ENCODE measurements at regions not wholly inside any gene's neighbourhood (a gene's known extent, or its start where the extent isn't known, plus 50 kb on each side); places are given as distances from the start of the nearest gene placed in this dataset.
A peak's percentile ranks its signal among the peaks of the same experiment; 100 is the strongest.

DNA sequence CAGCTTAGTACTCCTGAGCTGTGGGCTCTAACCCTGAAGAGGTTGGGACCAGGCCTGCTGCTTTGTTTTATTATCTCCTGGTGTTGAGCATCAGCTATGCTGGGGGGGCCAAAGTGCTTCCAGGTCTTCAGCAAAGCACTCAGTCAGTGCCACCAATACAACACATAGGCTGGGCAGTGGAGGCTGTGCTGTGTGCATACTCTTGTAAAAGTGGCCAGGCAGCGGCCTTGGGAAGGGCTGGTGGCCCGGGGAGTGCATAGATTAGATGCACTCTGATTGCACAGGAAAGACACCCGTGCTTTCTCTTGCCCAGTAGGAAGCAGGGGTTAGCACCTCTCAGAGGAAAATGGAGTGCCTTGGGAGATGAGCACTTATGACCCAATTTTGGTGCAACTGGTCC lies 534.0 kb downstream of the ARAP2 start:
- DNase-seq (ENCODE audit: missing footprints) (peak; percentile 73), ATAC-seq (no peak)
- intact Hi-C loops (cut with DNase I), result no loop called here

- ATAC-seq (no peak), DNase-seq (ENCODE audit: missing footprints) (no peak)
- intact Hi-C loops (cut with DNase I), result no loop called here
Observed at GRCh38 chr4:35711127-35711526, 533.2 kb downstream of the ARAP2 start.

DNA sequence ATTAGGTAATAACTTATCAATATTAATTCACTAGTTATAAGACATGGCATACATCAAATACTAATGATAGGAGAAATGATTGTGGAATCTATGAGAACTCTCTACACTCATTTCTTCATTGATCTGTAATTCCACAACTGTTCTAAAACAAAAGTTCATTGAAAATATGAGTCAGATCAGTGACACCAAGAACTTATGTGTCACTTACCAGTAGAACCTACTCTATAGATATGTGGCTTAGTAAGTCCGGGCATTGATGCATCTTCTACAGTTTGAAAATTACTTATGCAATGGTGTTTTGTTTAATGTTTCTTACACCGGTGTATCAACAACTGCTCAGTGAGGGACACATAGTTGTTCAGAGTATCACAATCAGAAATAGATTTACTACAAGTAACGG lies 520.3 kb downstream of the ARAP2 start:
- intact Hi-C loops (cut with DNase I), result no loop called here
- DNase-seq (ENCODE audit: missing footprints) (no peak), ATAC-seq (no peak)

DNA sequence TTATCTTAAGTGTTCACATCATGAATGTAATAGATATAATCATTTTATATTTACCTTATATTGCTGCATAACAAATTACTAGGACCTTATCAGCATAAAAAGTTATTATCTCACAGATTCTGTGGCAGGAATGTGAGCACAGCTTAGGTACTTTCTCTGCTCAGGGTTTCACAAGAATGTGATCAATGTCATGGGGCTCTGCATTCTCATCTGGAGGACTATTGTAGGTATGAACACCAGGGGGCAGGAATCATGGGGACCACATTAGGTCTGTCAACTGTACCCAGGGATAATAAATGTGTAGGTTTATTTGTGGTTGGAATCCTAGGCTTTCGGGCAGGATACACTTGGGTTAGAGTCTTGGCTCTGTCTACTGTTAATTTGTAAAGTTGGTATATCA lies 519.2 kb downstream of the ARAP2 start:
- intact Hi-C loops (cut with DNase I), result no loop called here
- ATAC-seq, result no peak
- no peak for DNase-seq (ENCODE audit: missing footprints)

GRCh38 chr4:35730414-35730813 lies 513.9 kb downstream of the ARAP2 start:
- DNase-seq (ENCODE audit: missing footprints), result no peak
- ATAC-seq, result no peak
- intact Hi-C loops (cut with DNase I), result no loop called here

DNA sequence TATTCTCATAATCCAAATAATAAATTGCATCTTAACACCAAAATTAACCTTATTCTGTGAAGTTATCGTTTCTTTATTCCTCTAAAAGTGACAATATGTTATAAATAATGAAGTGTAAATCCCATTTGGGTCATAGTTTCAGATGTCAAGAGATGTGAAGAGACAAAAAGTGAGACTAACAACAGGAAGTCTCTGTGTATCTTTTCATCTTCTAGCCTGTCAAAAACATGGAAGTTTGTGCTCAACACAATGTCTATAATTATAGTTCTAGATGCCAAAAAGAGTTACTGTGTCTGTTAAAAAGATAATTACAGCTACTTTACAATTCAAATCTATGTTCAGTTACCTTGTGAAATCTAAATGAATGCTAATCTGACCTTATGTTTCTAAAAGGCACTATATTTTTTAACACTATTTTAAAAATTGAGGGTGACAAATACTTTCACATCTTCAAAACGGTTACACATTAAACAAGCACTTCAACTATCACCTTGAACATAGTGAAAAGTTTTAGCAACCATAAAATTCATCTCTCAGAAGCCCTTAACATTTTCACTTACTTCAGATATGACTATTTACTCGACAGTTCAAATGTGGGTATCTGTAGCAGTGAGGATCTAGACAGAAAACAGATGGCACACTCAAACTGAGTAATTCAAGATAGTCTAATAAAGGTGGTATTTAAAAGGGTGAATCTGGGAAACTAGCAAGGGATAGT lies 509.8 kb downstream of the ARAP2 start:
- DNase-seq (ENCODE audit: missing footprints), result no peak
- intact Hi-C loops (cut with DNase I), result no loop called here
- ATAC-seq, result no peak

- intact Hi-C loops (cut with DNase I), result no loop called here
- DNase-seq (ENCODE audit: missing footprints) (no peak), ATAC-seq (no peak)
Observed at GRCh38 chr4:35739308-35739707, 505.0 kb downstream of the ARAP2 start.

- intact Hi-C loops (cut with DNase I), result no loop called here
- no peak for ATAC-seq
Observed at GRCh38 chr4:35754047-35754446, 490.3 kb downstream of the ARAP2 start.

GRCh38 chr4:35757836-35758235 lies 486.5 kb downstream of the ARAP2 start:
- ATAC-seq (no peak), DNase-seq (ENCODE audit: missing footprints) (no peak)
- intact Hi-C loops (cut with DNase I), result no loop called here

More at GRCh38 chr4:35754047-35754446, 490.3 kb downstream of the ARAP2 start:
- DNase-seq (ENCODE audit: missing footprints), result no peak

DNA sequence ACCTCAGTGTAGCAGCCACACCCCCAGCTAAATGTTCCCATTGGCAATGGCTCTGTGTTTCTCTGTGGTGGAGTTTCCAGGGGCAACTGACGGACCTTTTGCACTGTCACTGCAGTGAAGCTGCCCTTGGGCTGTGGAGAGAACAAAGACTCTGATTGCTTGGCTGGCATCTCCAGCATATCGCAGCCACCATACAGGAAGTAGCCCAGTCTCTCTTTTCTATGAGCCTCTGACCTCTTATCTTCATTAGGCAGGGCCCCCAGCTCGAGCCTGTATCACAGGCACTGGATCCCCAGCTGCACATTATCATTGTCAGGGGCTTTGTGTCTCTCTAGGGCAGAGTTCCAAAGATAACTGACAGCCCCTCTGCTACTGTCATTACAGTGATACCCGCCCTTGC lies 483.5 kb downstream of the ARAP2 start:
- ATAC-seq (no peak), DNase-seq (ENCODE audit: missing footprints) (no peak)
- intact Hi-C loops (cut with DNase I), result no loop called here

GRCh38 chr4:35771571-35771970 lies 472.7 kb downstream of the ARAP2 start:
- DNase-seq (ENCODE audit: missing footprints), result no peak
- intact Hi-C loops (cut with DNase I), result no loop called here
- no peak for ATAC-seq

- ATAC-seq (no peak), DNase-seq (ENCODE audit: missing footprints) (no peak)
- intact Hi-C loops (cut with DNase I), result no loop called here
Observed at GRCh38 chr4:35772291-35772690, 472.0 kb downstream of the ARAP2 start.

DNA sequence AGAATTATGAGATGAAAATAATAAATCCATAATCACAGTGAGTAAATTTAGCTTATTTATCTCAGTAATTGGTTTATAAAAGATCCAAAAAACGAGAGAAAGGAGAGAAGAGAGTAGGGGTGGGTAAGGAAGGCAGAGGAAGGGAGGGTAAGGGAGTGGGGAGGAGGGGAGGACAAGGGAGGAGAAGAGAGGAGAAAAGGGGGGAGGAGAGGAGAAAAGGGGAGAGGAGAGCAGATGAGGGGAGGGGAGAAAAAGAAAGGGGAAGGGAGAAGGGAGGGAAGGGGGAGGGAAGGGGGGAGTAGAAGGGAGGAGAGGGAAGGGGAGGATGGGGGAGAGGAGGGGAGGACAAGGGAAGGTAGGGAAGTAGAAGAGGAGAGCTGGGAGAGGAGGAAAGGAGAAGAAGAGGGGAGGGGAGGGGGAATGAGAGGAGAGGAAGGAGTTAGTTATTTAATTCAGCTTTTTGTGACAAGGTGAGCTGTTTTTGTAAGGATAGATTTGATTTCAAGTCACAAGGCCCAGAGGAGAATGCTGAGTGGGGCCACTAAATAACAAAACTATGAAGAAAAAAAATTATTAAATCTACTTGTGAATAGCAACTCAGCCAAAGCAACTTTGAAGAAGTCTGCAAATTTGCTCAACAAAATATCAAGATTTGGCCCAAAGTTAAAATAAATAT lies 454.3 kb downstream of the ARAP2 start:
- intact Hi-C loops (cut with DNase I), result no loop called here
- DNase-seq (ENCODE audit: missing footprints) (no peak), ATAC-seq (no peak)

GRCh38 chr4:35793045-35793722 lies 451.1 kb downstream of the ARAP2 start:
- ATAC-seq (no peak), DNase-seq (ENCODE audit: missing footprints) (no peak)
- intact Hi-C loops (cut with DNase I), result no loop called here

GRCh38 chr4:35793766-35794165 lies 450.5 kb downstream of the ARAP2 start:
- intact Hi-C loops (cut with DNase I), result no loop called here
- ATAC-seq, result no peak
- no peak for DNase-seq (ENCODE audit: missing footprints)

GRCh38 chr4:35800669-35801068 lies 443.6 kb downstream of the ARAP2 start:
- no peak for ATAC-seq
- no peak for DNase-seq (ENCODE audit: missing footprints)
- intact Hi-C loops (cut with DNase I), result no loop called here

GRCh38 chr4:35802644-35803043 lies 441.7 kb downstream of the ARAP2 start:
- DNase-seq (ENCODE audit: missing footprints), result no peak
- no peak for ATAC-seq
- intact Hi-C loops (cut with DNase I), result no loop called here

- no peak for DNase-seq (ENCODE audit: missing footprints)
- no peak for ATAC-seq
- intact Hi-C loops (cut with DNase I), result no loop called here
Observed at GRCh38 chr4:35818520-35818919, 425.8 kb downstream of the ARAP2 start.

DNA sequence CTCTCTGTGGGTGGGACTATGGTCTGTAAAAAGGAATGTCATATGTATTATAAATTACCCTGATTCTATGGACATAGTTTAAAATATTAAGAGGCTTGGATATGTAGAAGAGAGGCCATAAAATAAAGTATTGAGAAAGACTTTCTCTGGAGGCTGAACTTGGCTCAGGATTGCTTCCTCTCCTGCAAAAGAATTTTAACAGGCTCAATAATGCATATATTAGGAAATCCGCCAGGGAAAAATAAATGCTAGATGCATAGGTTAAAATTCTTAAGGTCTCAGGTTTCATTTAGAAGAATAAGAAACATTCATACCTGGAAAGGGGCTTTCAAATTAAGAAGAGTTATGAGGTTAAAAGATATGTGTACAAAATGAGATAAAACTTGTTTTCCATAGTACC lies 424.3 kb downstream of the ARAP2 start:
- DNase-seq (ENCODE audit: missing footprints) (no peak), ATAC-seq (no peak)
- intact Hi-C loops (cut with DNase I), result no loop called here

DNA sequence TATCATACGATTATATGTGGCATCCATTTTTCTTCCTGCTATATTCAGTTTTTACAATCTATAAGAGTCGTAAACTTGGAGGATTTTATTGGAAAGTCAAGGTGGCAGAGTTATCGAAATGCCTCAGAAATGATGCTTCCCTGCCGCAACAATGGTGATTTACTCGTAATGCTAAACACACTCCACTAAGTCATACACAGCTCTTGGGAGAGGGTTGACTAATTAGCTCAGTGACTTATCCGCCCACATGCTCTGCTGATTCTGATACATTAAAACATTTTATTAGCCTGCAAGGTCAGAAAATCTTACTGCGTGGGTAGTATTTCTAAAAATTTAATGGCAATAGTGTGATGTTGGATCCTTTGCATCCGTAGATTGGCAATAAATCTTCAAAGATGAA lies 420.1 kb downstream of the ARAP2 start:
- ATAC-seq (no peak), DNase-seq (ENCODE audit: missing footprints) (no peak)
- intact Hi-C loops (cut with DNase I), result no loop called here
